GM23338 (cell line): ENCODE measurements at regions not wholly inside any gene's neighbourhood (a gene's known extent, or its start where the extent isn't known, plus 50 kb on each side); places are given as distances from the start of the nearest gene placed in this dataset.

Source experiments
- ATAC-seq: fragments of 200-7000 bp; cut with Tn5 transposase; 3 replicates; pipeline ENCODE4 v1.9.1; 2020
- DNase-seq: peaks from one replicate; pipeline ENCODE4 v3.0.0-alpha.2; 2015; ENCODE audit warnings: low spot score
- H2AFZ ChIP-seq: fragments of 200-600 bp; sonication (generic); 2 replicates; pipeline ENCODE4 v1.8.0; 2016; ENCODE audit warnings: antibody characterized with exemption, mild to moderate bottlenecking, moderate library complexity
- H3F3A ChIP-seq: fragments of 200-600 bp; sonication (generic); replicated peaks from 2 replicates; pipeline ENCODE4 v1.8.0; 2017; ENCODE audit warnings: antibody characterized with exemption, mixed run types, low read depth
- H3K27ac ChIP-seq: fragments of 200-600 bp; sonication (generic); 2 replicates; pipeline ENCODE4 v1.6.1; 2016; ENCODE audit warnings: low read depth
- H3K27me3 ChIP-seq: fragments of 200-600 bp; sonication (generic); 2 replicates; pipeline ENCODE4 v1.8.0; 2016; ENCODE audit warnings: mild to moderate bottlenecking, mixed run types, moderate library complexity; ENCODE audit not compliant: insufficient read depth
- H3K36me3 ChIP-seq: fragments of 200-600 bp; sonication (generic); 2 replicates; pipeline ENCODE4 v1.8.0; 2016; ENCODE audit warnings: mild to moderate bottlenecking; ENCODE audit not compliant: insufficient read depth
- H3K4me1 ChIP-seq: fragments of 200-600 bp; sonication (generic); 2 replicates; pipeline ENCODE4 v1.8.0; 2016; ENCODE audit warnings: mild to moderate bottlenecking, moderate library complexity; ENCODE audit not compliant: insufficient read depth
- H3K4me2 ChIP-seq: fragments of 200-600 bp; sonication (generic); 2 replicates; pipeline ENCODE4 v1.7.1; 2017; ENCODE audit warnings: mixed run types
- H3K4me3 ChIP-seq: fragments of 200-600 bp; sonication (generic); 2 replicates; pipeline ENCODE4 v1.6.1; 2016; ENCODE audit warnings: mixed run types
- H3K79me2 ChIP-seq: fragments of 200-600 bp; sonication (generic); replicated peaks from 2 replicates; pipeline ENCODE4 v1.8.0; 2017; ENCODE audit warnings: mild to moderate bottlenecking; ENCODE audit not compliant: insufficient read depth
- H3K9me2 ChIP-seq: fragments of 200-600 bp; sonication (generic); 2 replicates; pipeline ENCODE4 v1.8.0; 2017; ENCODE audit not compliant: insufficient read depth
- H4K20me1 ChIP-seq: fragments of 200-600 bp; sonication (generic); replicated peaks from 2 replicates; pipeline ENCODE4 v1.8.0; 2017; ENCODE audit warnings: mild to moderate bottlenecking; ENCODE audit not compliant: insufficient read depth
- H3K27ac Mint-ChIP-seq: 2 replicates; pipeline ENCODE4 v1.8.0; 2020; ENCODE audit warnings: inconsistent platforms, mild to moderate bottlenecking, moderate library complexity, mixed read lengths
- H3K27me3 Mint-ChIP-seq: 3 replicates; pipeline ENCODE4 v1.8.0; 2022; ENCODE audit warnings: low read depth, mild to moderate bottlenecking, moderate library complexity, mixed read lengths, inconsistent platforms; ENCODE audit not compliant: insufficient read depth, poor library complexity
- H3K36me3 Mint-ChIP-seq: 3 replicates; pipeline ENCODE4 v1.8.0; 2021; ENCODE audit warnings: low read depth, mild to moderate bottlenecking, inconsistent platforms, moderate library complexity, mixed read lengths
- H3K4me1 Mint-ChIP-seq: 3 replicates; pipeline ENCODE4 v1.8.0; 2020; ENCODE audit warnings: mild to moderate bottlenecking, inconsistent platforms, mixed read lengths
- H3K4me3 Mint-ChIP-seq: 3 replicates; pipeline ENCODE4 v1.8.0; 2021; ENCODE audit warnings: moderate library complexity, mild to moderate bottlenecking, inconsistent platforms, mixed read lengths
- H3K9me3 Mint-ChIP-seq: 3 replicates; pipeline ENCODE4 v1.8.0; 2020; ENCODE audit warnings: moderate library complexity, mild to moderate bottlenecking, inconsistent platforms, mixed read lengths
- CREB1 ChIP-seq: fragments of 250-450 bp; sonication (Bioruptor Pico); IDR thresholded peaks from 2 replicates; pipeline ENCODE4 v1.5.0; 2020; ENCODE audit warnings: low read depth, mild to moderate bottlenecking, moderate library complexity
- CTCF ChIP-seq, 2 experiments: fragments of 200-600 bp in 1 of 2; sonication (generic) in 1 of 2; conservative IDR thresholded peaks; 2 replicates each; pipeline versions ENCODE4 v1.5.1 to v1.6.1; 2016 to 2017; ENCODE audit warnings: antibody characterized with exemption in 2 of 2, low read depth in 2 of 2, mild to moderate bottlenecking in 2 of 2, moderate library complexity in 1 of 2
- ETS1 ChIP-seq: IDR thresholded peaks from 2 replicates; pipeline ENCODE4 v1.6.1; 2016; ENCODE audit warnings: antibody characterized with exemption
- EZH2 ChIP-seq: fragments of 200-600 bp; sonication (generic); IDR thresholded peaks from one replicate; pipeline ENCODE4 v1.8.0; 2017; ENCODE audit warnings: antibody characterized with exemption, mild to moderate bottlenecking, low read depth; ENCODE audit not compliant: unreplicated experiment
- EZH2phosphoT487 ChIP-seq: fragments of 200-600 bp; sonication (generic); IDR thresholded peaks from one replicate; pipeline ENCODE4 v1.8.1; 2018; ENCODE audit warnings: antibody characterized with exemption; ENCODE audit not compliant: unreplicated experiment
- JUNB ChIP-seq: IDR thresholded peaks from one replicate; pipeline ENCODE4 v1.6.1; 2016; ENCODE audit warnings: antibody characterized with exemption; ENCODE audit not compliant: unreplicated experiment
- NANOG ChIP-seq: IDR thresholded peaks from 2 replicates; pipeline ENCODE4 v1.6.1; 2016; ENCODE audit warnings: antibody characterized with exemption, borderline replicate concordance
- POLR2AphosphoS5 ChIP-seq: IDR thresholded peaks from 2 replicates; pipeline ENCODE4 v1.6.1; 2016; ENCODE audit warnings: antibody characterized with exemption, low read depth
- REST ChIP-seq: IDR thresholded peaks from one replicate; pipeline ENCODE4 v1.6.1; 2018; ENCODE audit warnings: antibody characterized with exemption; ENCODE audit not compliant: unreplicated experiment
- STAT1 ChIP-seq: IDR thresholded peaks from one replicate; pipeline ENCODE4 v1.6.1; 2016; ENCODE audit warnings: antibody characterized with exemption; ENCODE audit not compliant: unreplicated experiment
- ZNF114 ChIP-seq: fragments of 250-450 bp; sonication (Bioruptor Pico); IDR thresholded peaks from 2 replicates; pipeline ENCODE4 v1.5.0; 2020; ENCODE audit warnings: mild to moderate bottlenecking, moderate library complexity
- ZNF331 ChIP-seq: fragments of 250-450 bp; sonication (Bioruptor Pico); IDR thresholded peaks from 2 replicates; pipeline ENCODE4 v1.5.0; 2020; ENCODE audit warnings: low read depth, mild to moderate bottlenecking, moderate library complexity
- ZNF462 ChIP-seq: fragments of 250-450 bp; sonication (Bioruptor Pico); IDR thresholded peaks from 2 replicates; pipeline ENCODE4 v1.5.0; 2020; ENCODE audit warnings: mild to moderate bottlenecking, moderate library complexity

- H2AFZ ChIP-seq: no peak overlapping the region
- no peaks in the 10 kb centered on the region for H3K79me2 ChIP-seq
- DNase-seq: no peak
- H3K36me3 ChIP-seq: no peaks in the 10 kb centered on the region
- no peaks in the 10 kb centered on the region for H3K9me2 ChIP-seq
- H3K36me3 Mint-ChIP-seq: no peaks in the 10 kb centered on the region
- ATAC-seq: no peak
- peaks cover 4% of the 10 kb centered on the region for H3K27me3 Mint-ChIP-seq
- H4K20me1 ChIP-seq: no peaks in the 10 kb centered on the region
- H3K9me3 Mint-ChIP-seq: no peaks in the 10 kb centered on the region; the same call in 2 of the 3 replicates
- H3K4me1 ChIP-seq: no peaks in the 10 kb centered on the region
- H3K27me3 ChIP-seq: no peaks in the 10 kb centered on the region
- H3K4me1 Mint-ChIP-seq: no peaks in the 10 kb centered on the region
- H3K4me3 Mint-ChIP-seq: no peak overlapping the region
- H3K4me3 ChIP-seq: no peak overlapping the region
- no peak overlapping the region for H3K27ac Mint-ChIP-seq
- no peak overlapping the region for H3K4me2 ChIP-seq
- TF ChIP-seq ETS1 (no peak), ZNF331 (no peak), REST (no peak), JUNB (no peak), EZH2 (no peak), EZH2phosphoT487 (no peak), CTCF (conservative IDR thresholded peaks at IDR 0.05; ENCODE audit: low read depth in 2 of 2) (no peak), ZNF462 (CRISPR knock-in tag) (no peak), POLR2AphosphoS5 (no peak), NANOG (no peak), ZNF114 (CRISPR knock-in tag) (no peak), CREB1 (CRISPR knock-in tag) (no peak), STAT1 (no peak)
- no peak overlapping the region for H3K27ac ChIP-seq
- no peaks in the 10 kb centered on the region for H3F3A ChIP-seq
Measured at GRCh38 chr20:21836346-21836745, 130.9 kb downstream of the PAX1 start.
